ENCODE measurements at regions not wholly inside any gene's neighbourhood (a gene's known extent, or its start where the extent isn't known, plus 50 kb on each side); places are given as distances from the start of the nearest gene placed in this dataset.

- Histone ChIP-seq H3K27ac (peak overlapping the region in 1 of 2 donors; percentile 45), H3K27me3 (no peaks in the 10 kb centered on the region), H3K4me1 (ENCODE audit: insufficient read depth) (peaks cover 13% of the 10 kb centered on the region), H3K36me3 (no peaks in the 10 kb centered on the region), H3K9me3 (no peaks in the 10 kb centered on the region), H3K4me3 (no peak overlapping the region)
- intact Hi-C loops (cut with DNase I): no loop called here
- TF ChIP-seq EP300 (IDR thresholded peaks at IDR 0.05) (no peak), POLR2A (IDR thresholded peaks at IDR 0.05) (no peak), CTCF (IDR thresholded peaks at IDR 0.05) (no peak)
- DNase-seq: no peak
- 80 to 91% (median 87%) methylated on average over 3 of the region's 3 CpGs for WGBS, 3 donors
These were observed 72.0 kb downstream of the ACTBL2 start for GRCh38 chr5:57410374-57411320.

- WGBS, 3 donors: 0 to 2% (median 2%) methylated on average over 1 of the region's 1 CpG
- Histone ChIP-seq H3K27me3 (no peaks in the 10 kb centered on the region), H3K4me3 (no peak overlapping the region), H3K4me1 (ENCODE audit: insufficient read depth) (peaks cover 20% of the 10 kb centered on the region), H3K36me3 (no peaks in the 10 kb centered on the region), H3K9me3 (no peaks in the 10 kb centered on the region), H3K27ac (peak overlapping the region in 1 of 2 donors; percentile 71)
- DNase-seq: no peak
- TF ChIP-seq EP300 (IDR thresholded peaks at IDR 0.05) (no peak), CTCF (IDR thresholded peaks at IDR 0.05) (no peak), POLR2A (IDR thresholded peaks at IDR 0.05) (no peak)
- intact Hi-C loops (cut with DNase I): loop anchor here in 1 of 4 donors (10.0 kb wide), 1 partner anchor 46 kb away; no protein-coding TSS in a partner anchor
These were observed 73.9 kb downstream of the ACTBL2 start for GRCh38 chr5:57408714-57409113.

- Histone ChIP-seq H3K9me3 (no peaks in the 10 kb centered on the region), H3K27me3 (no peaks in the 10 kb centered on the region), H3K36me3 (no peaks in the 10 kb centered on the region), H3K4me1 (ENCODE audit: insufficient read depth) (peaks cover 20% of the 10 kb centered on the region), H3K27ac (peak overlapping the region; percentile 19 to 71), H3K4me3 (no peak overlapping the region)
- no peak for DNase-seq
- WGBS, 3 donors: 69 to 89% (median 83%) methylated on average over 5 of the region's 5 CpGs
- intact Hi-C loops (cut with DNase I): loop anchor here in 1 of 4 donors (10.0 kb wide), 1 partner anchor 47 kb away; no protein-coding TSS in a partner anchor
- TF ChIP-seq CTCF (IDR thresholded peaks at IDR 0.05) (no peak), EP300 (IDR thresholded peaks at IDR 0.05) (no peak), POLR2A (IDR thresholded peaks at IDR 0.05) (no peak)
These were observed 74.3 kb downstream of the ACTBL2 start for GRCh38 chr5:57408285-57408684.

- H3K27ac ChIP-seq: peak overlapping the region in 1 of 2 donors; percentile 71
- no peaks in the 10 kb centered on the region for H3K9me3 ChIP-seq
- intact Hi-C loops (cut with DNase I): loop anchor here in 1 of 4 donors (10.0 kb wide), 1 partner anchor 47 kb away; no protein-coding TSS in a partner anchor
- H3K4me3 ChIP-seq: no peak overlapping the region
- no peaks in the 10 kb centered on the region for H3K27me3 ChIP-seq
- TF ChIP-seq CTCF (IDR thresholded peaks at IDR 0.05) (no peak), POLR2A (IDR thresholded peaks at IDR 0.05) (no peak), EP300 (IDR thresholded peaks at IDR 0.05) (no peak)
- 85 to 94% (median 92%) methylated on average over 5 of the region's 5 CpGs for whole genome bisulfite sequencing, 3 donors
- H3K4me1 ChIP-seq (ENCODE audit: insufficient read depth): peaks cover 20% of the 10 kb centered on the region
- DNase-seq: no peak
- H3K36me3 ChIP-seq: no peaks in the 10 kb centered on the region
These were observed 75.2 kb downstream of the ACTBL2 start for GRCh38 chr5:57407391-57407790.

All from ovary (tissue), 7 donors.